NCI-H2107 treated with DMSO at 0.1 percent for 48 hours (cell line): ENCODE measurements at regions not wholly inside any gene's neighbourhood (a gene's known extent, or its start where the extent isn't known, plus 50 kb on each side); places are given as distances from the start of the nearest gene placed in this dataset.
"Not testable (repeated sequence)": the region's sequence is repeated elsewhere in the genome, so short reads cannot be mapped to it uniquely, and the experiment has no call there.

ENCODE experiments used
- DNase-seq: peaks from one replicate; lab custom pipeline; 2025; ENCODE audit not compliant: unreplicated experiment; lab: John Stamatoyannopoulos, UW

GRCh38 chr10:30560326-30560725, 69.2 kb downstream of the LYZL2 start:
- DNase-seq = no peak

GRCh38 chr10:30559180-30559579, 70.4 kb downstream of the LYZL2 start:
- no peak for DNase-seq

GRCh38 chr10:30558411-30558810, 71.1 kb downstream of the LYZL2 start:
- no peak for DNase-seq

GRCh38 chr10:30557884-30558283, 71.7 kb downstream of the LYZL2 start:
- no peak for DNase-seq

- no peak for DNase-seq
Observed at GRCh38 chr10:30556189-30556588, 73.4 kb downstream of the LYZL2 start.

GRCh38 chr10:30555465-30555864, 74.1 kb downstream of the LYZL2 start:
- no peak for DNase-seq

- DNase-seq = no peak
Observed at GRCh38 chr10:30554440-30554825, 75.1 kb downstream of the LYZL2 start.

GRCh38 chr10:30553626-30554439, 75.7 kb downstream of the LYZL2 start:
- no peak for DNase-seq

- DNase-seq = no peak
Observed at GRCh38 chr10:30553018-30553625, 76.4 kb downstream of the LYZL2 start.

GRCh38 chr10:30550967-30551815, 78.4 kb downstream of the LYZL2 start:
- DNase-seq = no peak

- not testable (repeated sequence) for DNase-seq
Observed at GRCh38 chr10:30549134-30549687, 80.3 kb downstream of the LYZL2 start.

GRCh38 chr10:30546511-30546910, 83.0 kb downstream of the LYZL2 start:
- no peak for DNase-seq

GRCh38 chr10:30542895-30543288, 86.7 kb downstream of the LYZL2 start:
- no peak for DNase-seq

- DNase-seq = peak; percentile 9
Observed at GRCh38 chr10:30542001-30542894, 87.3 kb downstream of the LYZL2 start.

GRCh38 chr10:30540276-30540675, 89.3 kb downstream of the LYZL2 start:
- no peak for DNase-seq

GRCh38 chr10:30538086-30538485, 91.5 kb downstream of the LYZL2 start:
- DNase-seq = no peak

GRCh38 chr10:30537586-30537985, 92.0 kb downstream of the LYZL2 start:
- DNase-seq = no peak

GRCh38 chr10:30537158-30537557, 92.4 kb downstream of the LYZL2 start:
- DNase-seq = not testable (repeated sequence)

GRCh38 chr10:30536578-30536977, 93.0 kb downstream of the LYZL2 start:
- DNase-seq = no peak

GRCh38 chr10:30535677-30536076, 93.9 kb downstream of the LYZL2 start:
- no peak for DNase-seq
